ENCODE measurements at regions not wholly inside any gene's neighbourhood (a gene's known extent, or its start where the extent isn't known, plus 50 kb on each side); places are given as distances from the start of the nearest gene placed in this dataset.
"Not testable (repeated sequence)": the region's sequence is repeated elsewhere in the genome, so short reads cannot be mapped to it uniquely, and the experiment has no call there.

DNA sequence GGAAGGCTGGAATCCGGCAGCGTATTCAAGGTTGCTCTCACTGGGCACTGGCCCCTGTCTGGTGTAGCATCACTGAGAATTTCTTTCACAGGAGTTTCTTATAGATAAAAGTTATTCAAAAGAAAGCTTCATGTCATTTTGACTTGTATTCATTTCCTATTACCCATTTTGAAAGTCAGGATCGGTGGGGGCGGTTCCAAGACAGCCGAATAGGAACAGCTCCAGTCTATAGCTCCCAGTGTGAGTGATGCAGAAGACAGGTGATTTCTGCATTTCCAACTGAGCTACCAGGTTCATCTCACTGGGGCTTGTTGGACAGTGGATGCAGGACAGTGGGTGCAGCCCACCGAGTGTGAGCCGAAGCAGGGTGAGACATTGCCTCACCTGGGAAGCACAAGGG lies 51.5 kb upstream of the CDC42EP3 start:
- WGBS, 2 donors = 87 to 95% methylated on average over 5 to 7 of the region's 7 CpGs
- not testable (repeated sequence) for H3K27ac ChIP-seq

GRCh38 chr2:37730037-37730818 lies 58.8 kb upstream of the CDC42EP3 start:
- WGBS, 2 donors = 58% methylated on average over 1 of the region's 1 CpG
- no peak for TF ChIP-seq POLR2A (IDR thresholded peaks at IDR 0.05)
- TF ChIP-seq, protein P1, sequence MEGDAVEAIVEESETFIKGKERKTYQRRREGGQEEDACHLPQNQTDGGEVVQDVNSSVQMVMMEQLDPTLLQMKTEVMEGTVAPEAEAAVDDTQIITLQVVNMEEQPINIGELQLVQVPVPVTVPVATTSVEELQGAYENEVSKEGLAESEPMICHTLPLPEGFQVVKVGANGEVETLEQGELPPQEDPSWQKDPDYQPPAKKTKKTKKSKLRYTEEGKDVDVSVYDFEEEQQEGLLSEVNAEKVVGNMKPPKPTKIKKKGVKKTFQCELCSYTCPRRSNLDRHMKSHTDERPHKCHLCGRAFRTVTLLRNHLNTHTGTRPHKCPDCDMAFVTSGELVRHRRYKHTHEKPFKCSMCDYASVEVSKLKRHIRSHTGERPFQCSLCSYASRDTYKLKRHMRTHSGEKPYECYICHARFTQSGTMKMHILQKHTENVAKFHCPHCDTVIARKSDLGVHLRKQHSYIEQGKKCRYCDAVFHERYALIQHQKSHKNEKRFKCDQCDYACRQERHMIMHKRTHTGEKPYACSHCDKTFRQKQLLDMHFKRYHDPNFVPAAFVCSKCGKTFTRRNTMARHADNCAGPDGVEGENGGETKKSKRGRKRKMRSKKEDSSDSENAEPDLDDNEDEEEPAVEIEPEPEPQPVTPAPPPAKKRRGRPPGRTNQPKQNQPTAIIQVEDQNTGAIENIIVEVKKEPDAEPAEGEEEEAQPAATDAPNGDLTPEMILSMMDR (IDR thresholded peaks at IDR 0.05) = no peak
- Histone ChIP-seq H3K36me3 (no peaks in the 10 kb centered on the region), H3K4me3 (no peak overlapping the region), H3K4me1 (no peaks in the 10 kb centered on the region), H3K27ac (no peak overlapping the region), H3K27me3 (no peaks in the 10 kb centered on the region), H3K9me3 (no peaks in the 10 kb centered on the region)
- no peak for DNase-seq
- intact Hi-C loops (cut with DNase I) = no loop called here

More for the DNA sequence above, 51.5 kb upstream of the CDC42EP3 start:
- H3K4me3 ChIP-seq; H3K9me3 ChIP-seq; intact Hi-C loops (cut with DNase I); H3K4me1 ChIP-seq; H3K36me3 ChIP-seq; DNase-seq: not testable (repeated sequence)
- peaks cover 0 to 10% (median 0%) of the 10 kb centered on the region in 4 donors for H3K27me3 ChIP-seq

DNA sequence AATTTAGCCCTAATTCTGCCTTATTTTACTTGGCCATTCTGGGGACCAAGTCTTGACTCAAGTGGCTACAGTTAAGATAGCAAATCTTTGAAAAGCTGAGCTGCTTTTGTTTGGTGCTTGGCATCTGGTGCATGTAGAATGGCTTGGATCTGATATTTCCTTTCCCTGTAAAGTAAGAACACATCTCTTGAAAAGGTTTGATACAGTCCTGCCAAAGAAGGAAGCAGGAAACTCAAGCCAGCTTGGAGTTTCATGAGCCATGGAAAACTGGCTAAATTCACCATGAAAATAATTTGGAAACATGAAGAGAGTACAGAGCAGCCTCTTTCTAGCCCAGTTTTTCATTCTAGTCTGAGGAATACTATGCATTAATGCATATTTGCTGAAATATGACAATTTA lies 61.0 kb upstream of the CDC42EP3 start:
- H3K4me3 ChIP-seq; H3K27me3 ChIP-seq; DNase-seq; intact Hi-C loops (cut with DNase I); H3K9me3 ChIP-seq; H3K27ac ChIP-seq; H3K36me3 ChIP-seq; H3K4me1 ChIP-seq: not testable (repeated sequence)

DNA sequence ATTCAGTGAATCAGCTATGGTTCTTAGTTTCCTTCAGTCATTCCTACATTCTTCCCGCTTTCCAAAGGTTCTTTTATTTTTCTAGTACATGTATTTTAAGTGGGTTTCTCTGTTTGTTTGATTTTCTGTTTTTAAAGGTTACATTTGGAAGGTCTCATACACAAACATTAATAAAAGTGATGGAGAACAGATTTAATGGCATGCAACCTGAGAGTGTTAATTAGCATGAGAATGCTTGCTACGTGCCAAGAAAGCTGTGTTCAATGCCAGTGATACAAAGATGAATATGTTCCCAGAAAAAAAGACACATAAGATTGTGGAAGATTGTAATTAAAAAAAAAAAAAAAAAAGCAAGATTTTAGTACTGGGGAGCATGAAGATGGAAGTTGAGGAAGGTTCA lies 61.8 kb upstream of the CDC42EP3 start:
- no peaks in the 10 kb centered on the region for H3K36me3 ChIP-seq
- no peak overlapping the region for H3K4me3 ChIP-seq
- no peak for DNase-seq
- intact Hi-C loops (cut with DNase I) = no loop called here
- no peak for TF ChIP-seq POLR2A (IDR thresholded peaks at IDR 0.05)
- TF ChIP-seq, protein P1 (IDR thresholded peaks at IDR 0.05) = no peak
- H3K9me3 ChIP-seq = no peaks in the 10 kb centered on the region
- no peaks in the 10 kb centered on the region for H3K4me1 ChIP-seq
- no peak overlapping the region for H3K27ac ChIP-seq
- 79 to 95% methylated on average over 2 of the region's 2 CpGs for WGBS, 2 donors
- H3K27me3 ChIP-seq = no peaks in the 10 kb centered on the region

DNA sequence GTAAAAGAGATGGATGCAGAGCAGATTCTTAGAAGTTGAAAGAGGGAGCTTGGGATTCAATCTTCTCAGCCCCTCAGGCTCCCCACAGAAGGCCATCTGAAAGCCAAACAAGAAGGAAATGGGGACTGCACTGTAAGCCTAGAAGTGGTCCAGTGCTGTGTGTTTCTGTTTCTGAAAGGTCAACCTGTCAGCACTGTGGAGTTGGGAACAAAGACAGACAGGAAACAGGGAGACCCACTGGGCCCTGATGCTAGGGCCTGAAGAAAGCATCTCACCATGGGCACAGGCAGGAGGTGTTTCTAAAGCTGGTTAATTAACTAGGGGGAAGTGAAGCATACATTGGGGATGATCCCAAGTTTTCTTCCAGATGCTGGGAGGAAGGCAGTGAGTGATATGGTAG lies 62.5 kb upstream of the CDC42EP3 start:
- H3K27ac ChIP-seq; DNase-seq; intact Hi-C loops (cut with DNase I); H3K4me1 ChIP-seq; H3K36me3 ChIP-seq; H3K9me3 ChIP-seq; H3K4me3 ChIP-seq; H3K27me3 ChIP-seq: not testable (repeated sequence)

GRCh38 chr2:37734891-37735523 lies 63.6 kb upstream of the CDC42EP3 start:
- 73 to 74% methylated on average over 8 of the region's 8 CpGs for WGBS, 2 donors
- not testable (repeated sequence) for DNase-seq, H3K27ac ChIP-seq

DNA sequence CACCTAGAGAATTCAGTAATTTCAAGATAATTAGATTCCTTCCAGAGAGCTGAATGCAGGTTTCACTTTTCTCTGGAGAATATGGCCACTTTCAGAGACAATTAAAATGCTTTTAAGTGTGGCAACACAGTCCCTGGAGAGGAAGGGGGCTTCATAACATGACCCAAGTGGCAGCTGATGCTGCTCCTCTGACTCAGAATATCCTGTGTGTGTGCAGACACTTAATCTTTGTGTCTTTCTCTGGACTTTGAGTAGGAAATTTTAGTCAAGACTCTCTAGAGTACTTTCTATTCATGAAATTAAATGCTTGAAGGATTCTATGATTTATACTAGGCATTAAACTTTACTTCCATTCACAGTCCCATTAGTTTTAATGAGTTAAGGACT lies 64.1 kb upstream of the CDC42EP3 start:
- H3K36me3 ChIP-seq; intact Hi-C loops (cut with DNase I); H3K27me3 ChIP-seq; H3K4me1 ChIP-seq; DNase-seq; H3K4me3 ChIP-seq; H3K9me3 ChIP-seq; H3K27ac ChIP-seq: not testable (repeated sequence)

More at GRCh38 chr2:37734891-37735523, 63.6 kb upstream of the CDC42EP3 start:
- H3K27me3 ChIP-seq; H3K9me3 ChIP-seq; H3K4me1 ChIP-seq; H3K36me3 ChIP-seq; H3K4me3 ChIP-seq; intact Hi-C loops (cut with DNase I): not testable (repeated sequence)

DNA sequence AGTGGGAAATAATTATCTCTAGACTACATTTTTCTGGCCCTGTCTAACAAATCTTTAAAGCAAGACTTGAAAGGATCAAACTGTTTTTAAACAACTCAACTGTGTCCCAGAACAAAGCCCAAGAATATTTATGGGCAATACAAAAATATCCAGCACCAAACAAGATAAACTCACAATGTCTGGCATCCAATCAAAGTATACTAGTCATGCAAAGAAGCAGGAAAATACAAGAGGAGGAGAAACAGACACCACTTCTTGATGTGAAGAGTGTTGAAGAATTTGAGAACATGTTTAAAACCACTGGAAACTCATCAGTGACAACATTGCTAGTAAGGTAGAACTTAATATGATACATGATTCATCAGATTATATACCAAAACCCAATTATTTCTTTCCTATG lies 66.1 kb upstream of the CDC42EP3 start:
- Histone ChIP-seq H3K36me3 (no peaks in the 10 kb centered on the region), H3K9me3 (no peaks in the 10 kb centered on the region), H3K4me3 (no peak overlapping the region), H3K27me3 (no peaks in the 10 kb centered on the region), H3K27ac (no peak overlapping the region), H3K4me1 (no peaks in the 10 kb centered on the region)
- TF ChIP-seq POLR2A (IDR thresholded peaks at IDR 0.05) = no peak
- TF ChIP-seq, protein P1 (IDR thresholded peaks at IDR 0.05) = no peak
- DNase-seq = no peak
- intact Hi-C loops (cut with DNase I) = no loop called here

Data from esophagus squamous epithelium (tissue), 5 donors.